Upper lobe of right lung (tissue), 1 donor: ENCODE measurements at regions not wholly inside any gene's neighbourhood (a gene's known extent, or its start where the extent isn't known, plus 50 kb on each side); places are given as distances from the start of the nearest gene placed in this dataset.

ENCODE experiments used
- ATAC-seq: fragments of 200-7000 bp; cut with Tn5 transposase; one replicate; pipeline ENCODE4 v1.9.1; 2020; ENCODE audit warnings: mild to moderate bottlenecking, moderate library complexity
- DNase-seq: peaks from one replicate; pipeline ENCODE4 v3.0.0-alpha.2; 2020
- H3K27ac ChIP-seq: fragments of 200-600 bp; one replicate; pipeline ENCODE4 v1.8.0; 2022
- H3K27me3 ChIP-seq: fragments of 200-600 bp; one replicate; pipeline ENCODE4 v1.8.0; 2022; ENCODE audit warnings: mild to moderate bottlenecking
- H3K36me3 ChIP-seq: fragments of 200-600 bp; one replicate; pipeline ENCODE4 v1.8.0; 2022
- H3K4me1 ChIP-seq: fragments of 200-600 bp; one replicate; pipeline ENCODE4 v1.8.0; 2022
- H3K4me3 ChIP-seq: fragments of 200-600 bp; one replicate; pipeline ENCODE4 v1.8.0; 2022; ENCODE audit warnings: mild to moderate bottlenecking
- H3K9me3 ChIP-seq: fragments of 200-600 bp; one replicate; pipeline ENCODE4 v1.8.0; 2022
- intact Hi-C: fragments of 100-400 bp; cut with DNase I; formaldehyde crosslinking; loops from one replicate; pipeline ENCODE4 v1.11.0; 2022
- TF ChIP-seq, protein P1 (sequence below): fragments of 200-600 bp; IDR thresholded peaks from one replicate; pipeline ENCODE4 v1.8.0; 2022; ENCODE audit warnings: antibody characterized with exemption
- donor health status: DM: no; HTN: yes; CAD: no; lungs with severe emphysema.

DNA sequence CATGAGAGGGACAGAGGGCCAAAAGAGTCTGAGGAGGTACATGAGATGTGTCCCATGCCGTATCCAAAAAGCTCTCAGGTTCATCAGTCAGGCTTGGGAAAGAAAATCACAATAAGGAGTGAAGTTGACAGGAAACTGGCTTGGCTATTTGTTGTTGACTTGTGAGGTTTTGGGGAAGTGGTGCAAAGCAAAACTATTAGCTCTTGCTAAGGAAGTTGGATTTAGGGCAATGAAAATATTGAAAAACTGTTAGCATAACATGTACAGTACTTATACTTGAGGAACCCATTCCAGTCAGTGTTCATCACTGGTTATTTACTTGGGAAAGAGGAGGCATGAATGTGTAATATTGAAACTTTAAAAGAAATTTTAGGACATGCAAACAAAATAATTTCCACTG is 145.9 kb downstream of the DUSP6 start:
- TF ChIP-seq, protein P1, sequence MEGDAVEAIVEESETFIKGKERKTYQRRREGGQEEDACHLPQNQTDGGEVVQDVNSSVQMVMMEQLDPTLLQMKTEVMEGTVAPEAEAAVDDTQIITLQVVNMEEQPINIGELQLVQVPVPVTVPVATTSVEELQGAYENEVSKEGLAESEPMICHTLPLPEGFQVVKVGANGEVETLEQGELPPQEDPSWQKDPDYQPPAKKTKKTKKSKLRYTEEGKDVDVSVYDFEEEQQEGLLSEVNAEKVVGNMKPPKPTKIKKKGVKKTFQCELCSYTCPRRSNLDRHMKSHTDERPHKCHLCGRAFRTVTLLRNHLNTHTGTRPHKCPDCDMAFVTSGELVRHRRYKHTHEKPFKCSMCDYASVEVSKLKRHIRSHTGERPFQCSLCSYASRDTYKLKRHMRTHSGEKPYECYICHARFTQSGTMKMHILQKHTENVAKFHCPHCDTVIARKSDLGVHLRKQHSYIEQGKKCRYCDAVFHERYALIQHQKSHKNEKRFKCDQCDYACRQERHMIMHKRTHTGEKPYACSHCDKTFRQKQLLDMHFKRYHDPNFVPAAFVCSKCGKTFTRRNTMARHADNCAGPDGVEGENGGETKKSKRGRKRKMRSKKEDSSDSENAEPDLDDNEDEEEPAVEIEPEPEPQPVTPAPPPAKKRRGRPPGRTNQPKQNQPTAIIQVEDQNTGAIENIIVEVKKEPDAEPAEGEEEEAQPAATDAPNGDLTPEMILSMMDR = no peak
- H3K27ac ChIP-seq = no peak overlapping the region
- no peaks in the 10 kb centered on the region for H3K9me3 ChIP-seq
- ATAC-seq (no peak), DNase-seq (no peak)
- intact Hi-C loops = no loop called here
- no peaks in the 10 kb centered on the region for H3K27me3 ChIP-seq
- no peaks in the 10 kb centered on the region for H3K36me3 ChIP-seq
- H3K4me3 ChIP-seq = no peak overlapping the region
- H3K4me1 ChIP-seq = no peaks in the 10 kb centered on the region

DNA sequence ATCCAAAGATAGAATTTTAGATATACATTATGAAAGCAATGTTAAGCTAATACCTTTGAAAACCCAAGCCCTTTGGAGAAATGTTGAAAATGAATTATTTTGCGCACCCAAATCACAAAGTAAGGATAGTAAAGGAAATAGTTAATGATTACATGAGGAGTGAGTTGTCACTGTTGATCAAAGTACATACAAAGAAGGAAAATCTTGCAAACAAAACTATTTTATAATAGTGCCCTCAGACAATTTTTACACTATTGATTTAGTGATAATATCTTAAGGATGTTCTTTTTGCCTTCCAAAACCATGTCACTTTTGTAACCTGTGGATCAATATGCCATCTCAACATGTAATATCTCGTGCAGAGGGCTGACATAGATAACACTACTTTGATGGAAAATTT is 146.8 kb downstream of the DUSP6 start:
- TF ChIP-seq, protein P1 = no peak
- no peak for DNase-seq
- Histone ChIP-seq H3K9me3 (no peaks in the 10 kb centered on the region), H3K36me3 (no peaks in the 10 kb centered on the region), H3K4me1 (no peaks in the 10 kb centered on the region), H3K4me3 (no peak overlapping the region), H3K27ac (no peak overlapping the region), H3K27me3 (no peaks in the 10 kb centered on the region)
- intact Hi-C loops = no loop called here
- no peak for ATAC-seq

DNA sequence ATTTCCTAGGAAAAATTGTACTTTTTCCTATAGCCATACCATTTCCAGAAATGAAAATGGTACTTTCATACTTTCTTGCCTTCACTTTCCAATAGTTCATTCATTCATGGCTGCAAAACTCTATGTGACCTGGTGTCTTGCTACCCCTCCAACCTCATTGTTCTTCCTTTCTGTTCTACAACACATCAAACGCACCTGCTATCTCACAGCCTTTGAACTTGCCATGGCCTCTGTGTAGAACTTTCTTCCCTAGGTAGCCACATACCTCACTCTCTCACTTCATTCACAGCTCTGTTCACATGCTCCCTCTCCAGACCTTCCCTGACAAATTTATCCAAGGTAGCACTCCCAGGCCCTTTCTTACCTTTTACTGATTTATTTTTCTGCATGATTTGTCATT is 149.2 kb downstream of the DUSP6 start:
- no peak for ATAC-seq
- TF ChIP-seq, protein P1 = no peak
- no peaks in the 10 kb centered on the region for H3K36me3 ChIP-seq
- H3K27me3 ChIP-seq = no peaks in the 10 kb centered on the region
- no peak overlapping the region for H3K27ac ChIP-seq
- H3K4me3 ChIP-seq = no peak overlapping the region
- H3K9me3 ChIP-seq = no peaks in the 10 kb centered on the region
- intact Hi-C loops = no loop called here
- DNase-seq = no peak
- H3K4me1 ChIP-seq = no peaks in the 10 kb centered on the region

DNA sequence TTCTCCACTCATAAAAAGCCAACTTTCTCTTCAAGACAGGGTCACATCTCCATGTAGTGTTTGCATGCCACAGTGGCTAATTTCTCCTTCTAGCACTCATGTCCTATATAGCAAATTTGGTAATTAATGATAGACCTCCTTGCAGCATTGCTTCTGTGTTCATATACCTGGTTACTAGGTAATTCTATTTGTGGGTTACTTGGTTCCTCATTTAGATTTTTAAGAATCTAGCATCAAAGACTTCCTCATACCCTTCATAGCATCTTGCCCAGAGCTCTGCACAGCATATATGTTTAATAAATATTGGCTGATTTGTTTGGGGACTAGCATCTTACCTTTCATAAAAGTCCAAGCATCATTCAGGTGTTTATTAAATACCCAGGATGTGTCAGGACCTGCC is 152.1 kb downstream of the DUSP6 start:
- intact Hi-C loops = no loop called here
- Histone ChIP-seq H3K36me3 (no peaks in the 10 kb centered on the region), H3K27ac (no peak overlapping the region), H3K4me3 (no peak overlapping the region), H3K27me3 (no peaks in the 10 kb centered on the region), H3K9me3 (no peaks in the 10 kb centered on the region), H3K4me1 (no peaks in the 10 kb centered on the region)
- DNase-seq = no peak
- TF ChIP-seq, protein P1 = no peak
- no peak for ATAC-seq

DNA sequence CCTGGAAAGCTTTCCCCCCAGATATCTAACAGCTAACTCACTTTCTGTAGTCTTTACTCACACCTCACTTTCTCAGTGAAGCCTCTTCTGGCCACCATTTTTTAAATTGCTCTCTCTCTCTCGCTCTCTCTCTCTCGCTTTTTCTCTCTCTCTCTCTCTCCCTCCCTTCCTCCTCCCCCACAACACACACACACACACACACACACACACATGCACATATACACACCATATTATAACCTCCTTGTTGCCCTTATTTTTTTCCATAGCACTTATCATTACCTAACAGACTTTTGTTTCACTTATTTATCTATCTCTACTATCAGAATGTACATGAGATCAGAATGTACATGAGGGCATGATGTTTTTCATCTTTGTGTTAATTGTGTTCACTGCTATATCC is 156.8 kb downstream of the DUSP6 start:
- H3K9me3 ChIP-seq = peaks cover under 1% of the 10 kb centered on the region
- H3K4me3 ChIP-seq = no peak overlapping the region
- TF ChIP-seq, protein P1 = no peak
- DNase-seq (no peak), ATAC-seq (no peak)
- no peaks in the 10 kb centered on the region for H3K4me1 ChIP-seq
- intact Hi-C loops = no loop called here
- no peaks in the 10 kb centered on the region for H3K27me3 ChIP-seq
- no peaks in the 10 kb centered on the region for H3K36me3 ChIP-seq
- no peak overlapping the region for H3K27ac ChIP-seq

DNA sequence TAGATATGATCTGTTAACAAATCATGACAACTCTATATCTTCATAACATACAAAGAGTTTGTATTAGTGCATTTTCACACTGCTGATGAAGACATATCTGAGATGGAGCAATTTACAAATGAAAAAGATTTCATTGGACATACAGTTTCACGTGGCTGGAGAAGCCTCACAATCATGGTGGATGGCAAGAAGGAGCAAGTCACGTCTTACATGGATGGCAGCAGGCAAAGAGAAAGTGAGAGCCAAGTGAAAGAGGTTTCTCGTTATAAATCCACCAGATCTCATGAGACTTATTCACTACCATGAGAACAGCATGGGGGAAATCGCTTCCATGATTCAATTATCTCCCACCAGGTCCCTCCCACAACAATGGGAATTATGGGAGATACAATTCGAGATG is 157.6 kb downstream of the DUSP6 start:
- Histone ChIP-seq H3K4me3 (no peak overlapping the region), H3K27me3 (no peaks in the 10 kb centered on the region), H3K27ac (no peak overlapping the region), H3K4me1 (no peaks in the 10 kb centered on the region), H3K36me3 (no peaks in the 10 kb centered on the region), H3K9me3 (peaks cover 8% of the 10 kb centered on the region)
- intact Hi-C loops = no loop called here
- TF ChIP-seq, protein P1 = no peak
- ATAC-seq (no peak), DNase-seq (no peak)
